ENCODE measurements at regions not wholly inside any gene's neighbourhood (a gene's known extent, or its start where the extent isn't known, plus 50 kb on each side); places are given as distances from the start of the nearest gene placed in this dataset.
"Not testable (repeated sequence)": the region's sequence is repeated elsewhere in the genome, so short reads cannot be mapped to it uniquely, and the experiment has no call there.

DNA sequence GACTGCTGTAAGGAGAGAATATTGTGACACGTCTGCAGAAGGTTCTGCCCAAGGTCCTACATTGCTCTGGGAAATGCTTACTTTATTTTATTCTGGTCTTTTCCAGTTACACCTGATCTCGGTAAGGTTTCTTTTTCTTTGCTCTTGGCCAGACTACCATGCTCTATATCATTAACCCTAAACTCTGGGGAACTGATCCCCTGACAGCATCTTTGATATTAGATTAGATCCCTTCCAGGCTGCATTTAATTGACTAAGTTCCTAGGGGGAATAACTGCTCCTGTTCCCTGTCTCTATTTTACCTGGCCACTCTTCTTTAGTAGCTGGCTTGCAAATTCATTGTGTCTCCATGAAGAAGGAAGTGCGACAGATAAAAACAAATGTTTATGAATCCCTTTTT, 243.5 kb downstream of the MAT2B start:
- H3K27me3 ChIP-seq (ENCODE audit: control insufficient read depth, insufficient read depth, low read length) = no peaks in the 10 kb centered on the region
- Mint-ChIP-seq H3K4me3 (no peak overlapping the region), H3K27me3 (no peaks in the 10 kb centered on the region), H3K9me3 (peaks cover 0 to 12% (median 6%) of the 10 kb centered on the region in 7 donors), H3K36me3 (no peaks in the 10 kb centered on the region), H3K27ac (no peak overlapping the region), H3K4me1 (no peaks in the 10 kb centered on the region)
- DNase-seq (no peak), ATAC-seq (ENCODE audit: low read depth in 2 of 2) (no peak)
- no peak overlapping the region for H3K27ac ChIP-seq (ENCODE audit: insufficient read depth, low read length, poor library complexity, severe bottlenecking)
- no peaks in the 10 kb centered on the region for H3K4me1 ChIP-seq (ENCODE audit: control insufficient read depth, insufficient read depth, low read length, poor library complexity, severe bottlenecking)
- H3K36me3 ChIP-seq (ENCODE audit: control insufficient read depth, insufficient read depth, low read length) = no peaks in the 10 kb centered on the region
- H3K9me3 ChIP-seq (ENCODE audit: control insufficient read depth in 2 of 2, low read length in 2 of 2) = no peaks in the 10 kb centered on the region
- no peak overlapping the region for H3K4me3 ChIP-seq (ENCODE audit: low read depth, low read length)

DNA sequence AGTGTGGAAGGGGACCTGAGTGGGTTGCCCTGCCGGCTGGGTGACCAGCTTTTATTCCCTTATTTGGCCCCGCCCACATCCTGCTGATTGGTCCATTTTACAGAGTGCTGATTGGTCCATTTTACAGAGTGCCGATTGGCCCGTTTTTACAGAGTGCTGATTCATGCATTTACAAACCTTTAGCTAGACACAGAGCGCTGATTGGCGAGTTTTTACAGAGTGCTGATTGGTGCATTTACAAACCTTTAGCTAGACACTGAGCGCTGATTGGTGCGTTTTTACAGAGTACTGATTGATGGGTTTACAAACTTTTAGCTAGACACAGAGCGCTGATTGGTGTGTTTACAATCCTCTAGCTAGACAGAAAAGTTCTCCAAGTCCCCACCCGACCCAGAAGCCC, 245.0 kb downstream of the MAT2B start:
- H3K4me1 Mint-ChIP-seq; H3K27me3 ChIP-seq (ENCODE audit: control insufficient read depth, insufficient read depth, low read length); H3K36me3 ChIP-seq (ENCODE audit: control insufficient read depth, insufficient read depth, low read length); ATAC-seq (ENCODE audit: low read depth in 2 of 2); H3K4me1 ChIP-seq (ENCODE audit: control insufficient read depth, insufficient read depth, low read length, poor library complexity, severe bottlenecking); H3K4me3 ChIP-seq (ENCODE audit: low read depth, low read length); H3K9me3 ChIP-seq (ENCODE audit: control insufficient read depth in 2 of 2, low read length in 2 of 2); H3K27me3 Mint-ChIP-seq; H3K4me3 Mint-ChIP-seq; H3K27ac Mint-ChIP-seq; DNase-seq; H3K27ac ChIP-seq (ENCODE audit: insufficient read depth, low read length, poor library complexity, severe bottlenecking); H3K36me3 Mint-ChIP-seq: not testable (repeated sequence)
- peaks cover 0 to 10% (median 8%) of the 10 kb centered on the region in 7 donors for H3K9me3 Mint-ChIP-seq

DNA sequence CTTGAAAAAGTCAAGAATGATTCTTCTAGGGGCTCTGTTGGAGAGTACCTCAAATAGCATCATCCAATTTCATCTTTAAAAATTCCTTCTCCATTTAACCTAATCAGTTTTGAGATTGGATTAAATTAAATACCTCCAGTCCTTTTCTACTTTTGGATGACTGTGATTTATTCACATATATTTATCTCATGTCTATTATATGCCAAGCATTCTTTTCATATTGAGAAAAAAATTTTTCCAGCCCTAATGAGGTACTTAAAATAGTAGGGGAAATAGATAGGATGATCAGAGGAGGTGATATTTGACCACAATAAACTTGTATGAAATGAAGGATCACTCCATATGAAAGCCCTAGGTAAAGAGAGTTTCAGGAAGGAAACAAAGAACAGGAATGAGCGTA, 250.1 kb downstream of the MAT2B start:
- no peaks in the 10 kb centered on the region for H3K36me3 Mint-ChIP-seq
- H3K27ac ChIP-seq (ENCODE audit: insufficient read depth, low read length, poor library complexity, severe bottlenecking) = no peak overlapping the region
- H3K4me3 ChIP-seq (ENCODE audit: low read depth, low read length) = no peak overlapping the region
- DNase-seq (no peak), ATAC-seq (ENCODE audit: low read depth in 2 of 2) (no peak)
- no peaks in the 10 kb centered on the region for H3K4me1 ChIP-seq (ENCODE audit: control insufficient read depth, insufficient read depth, low read length, poor library complexity, severe bottlenecking)
- no peaks in the 10 kb centered on the region for H3K9me3 ChIP-seq (ENCODE audit: control insufficient read depth in 2 of 2, low read length in 2 of 2)
- H3K4me1 Mint-ChIP-seq = no peaks in the 10 kb centered on the region
- no peaks in the 10 kb centered on the region for H3K36me3 ChIP-seq (ENCODE audit: control insufficient read depth, insufficient read depth, low read length)
- H3K4me3 Mint-ChIP-seq = no peak overlapping the region
- H3K27me3 ChIP-seq (ENCODE audit: control insufficient read depth, insufficient read depth, low read length) = no peaks in the 10 kb centered on the region
- peaks cover 0 to 11% (median 7%) of the 10 kb centered on the region in 7 donors for H3K9me3 Mint-ChIP-seq
- H3K27me3 Mint-ChIP-seq = no peaks in the 10 kb centered on the region
- H3K27ac Mint-ChIP-seq = no peak overlapping the region

DNA sequence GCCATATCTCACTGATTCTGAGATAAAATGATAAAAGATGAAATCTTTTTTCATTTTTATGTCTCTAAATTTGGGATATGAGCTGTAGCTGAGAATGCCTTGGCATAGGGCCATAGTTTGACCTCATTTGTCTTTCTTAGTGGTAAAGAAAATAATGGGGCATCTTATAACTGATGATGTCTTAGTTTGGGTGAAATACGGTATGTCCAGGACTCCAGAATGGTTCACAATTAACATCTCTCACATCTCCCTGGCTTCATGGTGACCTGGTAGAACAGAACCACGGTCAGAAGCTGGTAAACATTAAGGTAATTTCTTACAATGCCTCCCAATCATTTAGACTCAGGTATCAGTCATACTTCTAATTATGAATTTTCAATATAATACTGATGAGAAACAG, 250.8 kb downstream of the MAT2B start:
- ATAC-seq (ENCODE audit: low read depth in 2 of 2) (no peak), DNase-seq (no peak)
- H3K9me3 Mint-ChIP-seq = peaks cover 0 to 10% (median 6%) of the 10 kb centered on the region in 7 donors
- no peak overlapping the region for H3K4me3 Mint-ChIP-seq
- H3K4me1 Mint-ChIP-seq = no peaks in the 10 kb centered on the region
- H3K4me3 ChIP-seq (ENCODE audit: low read depth, low read length) = no peak overlapping the region
- no peaks in the 10 kb centered on the region for H3K9me3 ChIP-seq (ENCODE audit: control insufficient read depth in 2 of 2, low read length in 2 of 2)
- no peaks in the 10 kb centered on the region for H3K4me1 ChIP-seq (ENCODE audit: control insufficient read depth, insufficient read depth, low read length, poor library complexity, severe bottlenecking)
- H3K36me3 ChIP-seq (ENCODE audit: control insufficient read depth, insufficient read depth, low read length) = no peaks in the 10 kb centered on the region
- H3K36me3 Mint-ChIP-seq = no peaks in the 10 kb centered on the region
- no peak overlapping the region for H3K27ac Mint-ChIP-seq
- no peaks in the 10 kb centered on the region for H3K27me3 ChIP-seq (ENCODE audit: control insufficient read depth, insufficient read depth, low read length)
- no peak overlapping the region for H3K27ac ChIP-seq (ENCODE audit: insufficient read depth, low read length, poor library complexity, severe bottlenecking)
- no peaks in the 10 kb centered on the region for H3K27me3 Mint-ChIP-seq

DNA sequence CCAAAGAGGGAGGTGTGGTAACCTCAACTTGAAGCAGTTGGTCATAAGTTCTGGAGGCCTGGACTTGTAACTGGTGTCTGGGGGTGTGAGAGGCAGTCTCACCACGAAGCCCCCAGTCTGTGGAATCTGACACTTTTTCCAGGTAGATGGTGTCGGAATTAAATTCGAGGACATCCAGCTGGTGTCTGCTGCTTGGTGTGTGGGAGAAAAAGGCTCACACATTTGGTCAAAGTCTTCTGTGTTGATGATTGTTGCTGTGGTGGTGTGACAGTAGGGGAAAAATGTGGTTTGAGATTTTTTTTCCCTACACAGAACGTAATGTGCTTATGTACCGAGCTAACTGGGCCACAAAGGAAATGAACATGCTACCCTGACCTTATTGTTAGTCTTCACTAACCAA, 251.9 kb downstream of the MAT2B start:
- H3K27ac ChIP-seq (ENCODE audit: insufficient read depth, low read length, poor library complexity, severe bottlenecking) = no peak overlapping the region
- no peaks in the 10 kb centered on the region for H3K9me3 ChIP-seq (ENCODE audit: control insufficient read depth in 2 of 2, low read length in 2 of 2)
- no peak overlapping the region for H3K4me3 Mint-ChIP-seq
- H3K9me3 Mint-ChIP-seq = peaks cover 0 to 10% (median 5%) of the 10 kb centered on the region in 7 donors
- no peaks in the 10 kb centered on the region for H3K27me3 Mint-ChIP-seq
- H3K36me3 Mint-ChIP-seq = no peaks in the 10 kb centered on the region
- no peaks in the 10 kb centered on the region for H3K4me1 ChIP-seq (ENCODE audit: control insufficient read depth, insufficient read depth, low read length, poor library complexity, severe bottlenecking)
- no peaks in the 10 kb centered on the region for H3K4me1 Mint-ChIP-seq
- H3K27ac Mint-ChIP-seq = no peak overlapping the region
- H3K4me3 ChIP-seq (ENCODE audit: low read depth, low read length) = no peak overlapping the region
- DNase-seq = no peak
- H3K27me3 ChIP-seq (ENCODE audit: control insufficient read depth, insufficient read depth, low read length) = no peaks in the 10 kb centered on the region
- no peaks in the 10 kb centered on the region for H3K36me3 ChIP-seq (ENCODE audit: control insufficient read depth, insufficient read depth, low read length)
- ATAC-seq (ENCODE audit: low read depth in 2 of 2) = no peak

DNA sequence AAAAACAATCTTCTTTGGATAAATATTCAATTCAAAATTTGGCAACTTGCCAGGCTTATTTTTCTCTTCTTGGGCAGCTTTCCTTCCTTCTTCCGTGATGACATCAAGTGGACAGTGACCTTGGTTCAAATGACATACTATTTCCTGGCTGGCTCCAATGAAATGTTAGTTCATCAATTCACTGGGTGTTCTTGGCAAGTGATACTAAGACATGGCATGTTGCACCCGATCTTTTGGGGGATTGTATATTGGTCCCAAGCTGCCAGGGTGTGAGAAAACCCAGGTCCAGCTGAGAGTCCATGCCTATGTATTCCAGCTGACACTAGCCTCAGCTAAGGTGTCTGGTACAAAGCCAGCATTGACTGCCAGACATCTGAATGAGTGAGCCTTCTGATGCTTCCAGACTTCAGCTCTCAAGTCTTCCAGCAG, 252.9 kb downstream of the MAT2B start:
- Mint-ChIP-seq H3K4me3 (no peak overlapping the region), H3K9me3 (peaks cover 0 to 10% (median 4%) of the 10 kb centered on the region in 7 donors), H3K27me3 (no peaks in the 10 kb centered on the region), H3K4me1 (no peaks in the 10 kb centered on the region), H3K27ac (no peak overlapping the region), H3K36me3 (no peaks in the 10 kb centered on the region)
- Histone ChIP-seq H3K4me3 (ENCODE audit: low read depth, low read length) (no peak overlapping the region), H3K36me3 (ENCODE audit: control insufficient read depth, insufficient read depth, low read length) (no peaks in the 10 kb centered on the region), H3K4me1 (ENCODE audit: control insufficient read depth, insufficient read depth, low read length, poor library complexity, severe bottlenecking) (no peaks in the 10 kb centered on the region), H3K27ac (ENCODE audit: insufficient read depth, low read length, poor library complexity, severe bottlenecking) (no peak overlapping the region), H3K9me3 (ENCODE audit: control insufficient read depth in 2 of 2, low read length in 2 of 2) (no peaks in the 10 kb centered on the region), H3K27me3 (ENCODE audit: control insufficient read depth, insufficient read depth, low read length) (no peaks in the 10 kb centered on the region)
- DNase-seq = no peak
- ATAC-seq (ENCODE audit: low read depth in 2 of 2) = no peak

DNA sequence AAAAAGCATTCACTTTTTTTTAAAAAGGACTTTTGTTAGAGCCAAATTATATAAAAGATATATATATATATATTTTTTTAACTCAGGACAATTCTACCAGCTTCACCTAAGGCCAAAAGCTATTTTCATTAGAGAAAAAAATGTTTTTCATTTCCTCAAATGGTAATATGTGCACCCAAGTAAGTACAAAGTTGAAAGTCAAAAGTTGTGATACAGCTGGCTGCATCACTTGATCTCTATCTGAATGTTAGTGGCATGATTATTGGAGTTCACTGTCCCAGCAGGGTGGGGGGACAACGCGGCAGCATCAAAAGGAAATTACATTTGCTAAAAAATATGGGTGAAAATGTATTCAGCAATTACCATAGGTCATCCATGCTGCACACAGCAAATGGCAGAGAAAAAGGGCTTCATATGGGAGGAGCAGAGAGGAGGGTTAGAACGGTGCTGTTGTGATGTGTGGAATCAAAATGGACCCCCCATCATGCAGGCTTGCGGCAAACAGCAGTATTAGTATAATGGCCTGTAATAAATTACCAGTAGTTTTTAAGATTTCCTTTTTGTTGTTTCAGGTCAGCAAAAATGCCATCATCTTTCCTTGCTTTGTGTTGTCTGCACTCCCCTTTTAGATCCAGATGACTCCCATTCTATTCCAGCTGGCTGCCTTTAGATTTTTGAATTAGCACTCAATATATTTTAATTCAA, 253.7 kb downstream of the MAT2B start:
- Histone ChIP-seq H3K36me3 (ENCODE audit: control insufficient read depth, insufficient read depth, low read length) (no peaks in the 10 kb centered on the region), H3K4me3 (ENCODE audit: low read depth, low read length) (no peak overlapping the region), H3K4me1 (ENCODE audit: control insufficient read depth, insufficient read depth, low read length, poor library complexity, severe bottlenecking) (no peaks in the 10 kb centered on the region), H3K9me3 (ENCODE audit: control insufficient read depth in 2 of 2, low read length in 2 of 2) (no peaks in the 10 kb centered on the region), H3K27ac (ENCODE audit: insufficient read depth, low read length, poor library complexity, severe bottlenecking) (no peak overlapping the region), H3K27me3 (ENCODE audit: control insufficient read depth, insufficient read depth, low read length) (no peaks in the 10 kb centered on the region)
- Mint-ChIP-seq H3K9me3 (peaks cover 0 to 10% (median 4%) of the 10 kb centered on the region in 7 donors), H3K36me3 (no peaks in the 10 kb centered on the region), H3K4me1 (no peaks in the 10 kb centered on the region), H3K4me3 (no peak overlapping the region), H3K27ac (no peak overlapping the region), H3K27me3 (no peaks in the 10 kb centered on the region)
- DNase-seq (no peak), ATAC-seq (ENCODE audit: low read depth in 2 of 2) (no peak)

DNA sequence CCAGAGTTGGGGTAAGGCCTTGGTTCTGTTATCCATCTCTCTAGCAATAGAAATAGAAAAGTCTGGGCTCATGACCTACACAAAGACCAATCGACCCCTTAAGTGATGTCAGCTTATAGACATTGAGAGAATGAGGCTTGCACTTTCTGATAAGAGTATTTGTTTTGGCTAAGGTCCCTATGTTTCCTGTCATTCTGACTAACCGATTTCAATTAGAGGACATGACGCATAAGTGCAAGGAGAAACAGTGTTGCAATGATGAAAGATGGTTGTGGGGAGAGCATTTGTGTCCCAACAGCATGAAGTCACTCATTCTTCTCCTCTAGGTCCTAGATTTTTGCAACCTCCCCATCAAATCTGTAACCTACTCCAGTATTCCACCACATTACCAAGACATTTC, 255.1 kb downstream of the MAT2B start:
- Mint-ChIP-seq H3K4me3 (no peak overlapping the region), H3K27ac (no peak overlapping the region), H3K9me3 (peaks cover 0 to 6% (median 3%) of the 10 kb centered on the region in 7 donors), H3K27me3 (no peaks in the 10 kb centered on the region), H3K4me1 (no peaks in the 10 kb centered on the region), H3K36me3 (no peaks in the 10 kb centered on the region)
- Histone ChIP-seq H3K9me3 (ENCODE audit: control insufficient read depth in 2 of 2, low read length in 2 of 2) (no peaks in the 10 kb centered on the region), H3K36me3 (ENCODE audit: control insufficient read depth, insufficient read depth, low read length) (no peaks in the 10 kb centered on the region), H3K4me3 (ENCODE audit: low read depth, low read length) (no peak overlapping the region), H3K4me1 (ENCODE audit: control insufficient read depth, insufficient read depth, low read length, poor library complexity, severe bottlenecking) (no peaks in the 10 kb centered on the region), H3K27ac (ENCODE audit: insufficient read depth, low read length, poor library complexity, severe bottlenecking) (no peak overlapping the region), H3K27me3 (ENCODE audit: control insufficient read depth, insufficient read depth, low read length) (no peaks in the 10 kb centered on the region)
- DNase-seq (no peak), ATAC-seq (ENCODE audit: low read depth in 2 of 2) (no peak)
